GM19240 (cell line): ENCODE measurements at regions not wholly inside any gene's neighbourhood (a gene's known extent, or its start where the extent isn't known, plus 50 kb on each side); places are given as distances from the start of the nearest gene placed in this dataset.

ENCODE experiments used
- DNase-seq: peaks from one replicate; pipeline ENCODE4 v3.0.0; 2011; ENCODE audit warnings: low spot score; ENCODE audit not compliant: insufficient read length

DNA sequence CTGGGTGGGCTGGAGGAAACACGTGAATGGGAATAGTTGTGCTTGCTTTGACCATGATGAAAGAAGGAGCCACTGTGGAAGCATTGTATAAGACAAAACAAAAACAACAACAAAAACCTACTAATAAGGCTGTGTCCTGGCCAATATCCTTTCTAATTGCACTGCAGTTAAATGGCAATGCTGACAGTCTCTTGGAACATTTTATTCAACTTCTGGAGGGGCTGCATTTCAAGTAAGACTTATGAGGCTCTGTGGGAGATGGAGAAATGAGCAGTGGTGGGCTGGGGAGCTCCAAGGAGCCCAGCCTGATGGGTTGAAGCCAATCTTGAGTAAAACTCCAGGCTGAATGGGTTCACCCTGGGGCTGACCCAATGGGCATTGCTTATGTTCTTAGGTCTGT is 99.8 kb upstream of the ROPN1 start:
- DNase-seq = no peak

DNA sequence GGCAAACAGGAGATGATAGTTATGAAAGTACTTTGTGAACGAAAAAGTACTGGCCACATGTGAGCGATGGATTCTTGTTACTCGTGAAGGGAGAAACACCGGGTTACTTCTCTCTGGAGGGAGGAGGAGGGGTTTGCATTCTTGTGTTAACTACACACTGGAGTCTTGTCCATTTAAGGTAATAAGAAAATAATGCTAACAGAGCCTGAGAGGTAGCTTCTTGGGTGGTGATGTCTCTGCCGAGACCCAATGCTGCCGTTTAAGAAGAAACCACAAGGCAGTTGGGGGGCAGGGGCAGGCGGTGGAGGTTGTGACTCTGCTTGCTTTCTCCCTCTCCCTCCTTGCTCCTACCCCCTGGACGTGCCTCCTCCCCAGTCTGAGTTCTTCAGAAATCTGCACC is 100.9 kb upstream of the ROPN1 start:
- DNase-seq = no peak

DNA sequence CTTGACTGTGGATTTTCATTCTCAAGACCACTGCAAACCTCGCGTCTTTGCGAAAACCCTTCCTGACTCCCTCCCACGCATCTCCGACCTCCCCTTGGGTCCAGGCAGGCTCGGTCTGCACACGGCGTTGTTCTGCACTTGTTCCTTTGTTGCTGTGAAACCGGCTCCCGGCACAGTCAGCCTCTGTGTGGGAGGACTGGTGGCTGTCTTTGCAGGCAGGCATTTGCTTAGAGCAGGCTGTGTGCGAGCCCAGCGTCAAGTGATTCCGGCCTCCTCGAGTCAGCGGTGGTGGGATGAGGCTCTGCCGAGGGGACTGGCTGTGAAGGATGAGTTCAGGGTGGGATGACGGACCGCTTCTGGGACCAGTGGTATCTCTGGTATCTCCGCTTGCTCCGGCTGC is 102.6 kb upstream of the ROPN1 start:
- no peak for DNase-seq

DNA sequence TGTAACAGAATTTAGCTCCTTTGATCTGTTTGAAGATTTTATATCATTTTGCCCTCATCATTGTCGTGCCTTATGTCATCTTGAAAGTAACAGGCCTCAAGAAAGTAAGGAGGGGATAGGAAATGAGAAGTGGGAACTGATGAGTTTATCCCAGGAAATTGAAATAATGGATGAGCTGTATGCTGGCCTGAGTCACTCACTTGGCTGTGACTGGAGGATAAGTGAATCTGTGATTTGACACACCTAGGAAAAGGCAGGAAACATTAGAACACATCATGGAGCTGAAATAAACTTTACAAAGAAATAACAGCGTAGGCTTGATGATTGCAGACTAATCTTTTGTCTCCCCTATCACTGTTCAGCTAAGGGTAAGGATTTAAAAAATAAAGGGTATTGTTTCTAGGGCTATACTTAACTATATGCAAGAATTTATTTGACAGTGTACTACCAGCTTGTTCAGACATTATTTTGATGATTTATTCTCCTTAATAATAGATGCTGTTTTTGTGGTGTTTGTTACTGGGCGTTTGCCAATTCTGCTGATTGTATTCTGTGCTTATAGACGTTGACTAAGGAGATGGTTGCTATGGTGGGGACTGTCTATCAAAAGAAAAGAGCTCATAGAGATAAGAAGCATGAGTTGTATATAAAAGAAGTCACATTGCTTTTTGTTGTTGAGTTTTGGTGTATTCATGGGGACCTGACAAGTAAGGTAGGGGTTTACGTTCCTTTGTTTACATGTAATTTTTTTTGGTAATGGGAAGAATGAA is 105.6 kb upstream of the ROPN1 start:
- DNase-seq = no peak

DNA sequence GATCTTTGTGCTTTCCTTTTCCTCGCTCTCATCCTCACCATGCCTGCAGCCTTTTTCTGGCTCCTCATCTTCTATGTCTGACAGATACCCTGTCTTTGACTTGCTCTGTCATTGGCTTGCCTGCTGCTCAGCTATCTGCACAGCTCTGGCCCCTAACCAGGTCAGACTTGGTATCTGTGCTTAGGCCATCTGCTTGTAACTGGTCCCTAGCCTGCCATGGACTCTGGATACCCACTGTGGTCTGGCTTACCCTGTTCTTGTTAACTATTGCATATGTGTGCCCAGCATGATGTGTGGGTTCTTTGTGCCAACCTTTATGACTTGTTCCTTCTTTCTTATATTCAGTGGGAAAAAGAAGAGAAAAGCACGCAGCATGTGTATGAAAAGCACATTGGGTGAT is 109.7 kb upstream of the ROPN1 start:
- no peak for DNase-seq

DNA sequence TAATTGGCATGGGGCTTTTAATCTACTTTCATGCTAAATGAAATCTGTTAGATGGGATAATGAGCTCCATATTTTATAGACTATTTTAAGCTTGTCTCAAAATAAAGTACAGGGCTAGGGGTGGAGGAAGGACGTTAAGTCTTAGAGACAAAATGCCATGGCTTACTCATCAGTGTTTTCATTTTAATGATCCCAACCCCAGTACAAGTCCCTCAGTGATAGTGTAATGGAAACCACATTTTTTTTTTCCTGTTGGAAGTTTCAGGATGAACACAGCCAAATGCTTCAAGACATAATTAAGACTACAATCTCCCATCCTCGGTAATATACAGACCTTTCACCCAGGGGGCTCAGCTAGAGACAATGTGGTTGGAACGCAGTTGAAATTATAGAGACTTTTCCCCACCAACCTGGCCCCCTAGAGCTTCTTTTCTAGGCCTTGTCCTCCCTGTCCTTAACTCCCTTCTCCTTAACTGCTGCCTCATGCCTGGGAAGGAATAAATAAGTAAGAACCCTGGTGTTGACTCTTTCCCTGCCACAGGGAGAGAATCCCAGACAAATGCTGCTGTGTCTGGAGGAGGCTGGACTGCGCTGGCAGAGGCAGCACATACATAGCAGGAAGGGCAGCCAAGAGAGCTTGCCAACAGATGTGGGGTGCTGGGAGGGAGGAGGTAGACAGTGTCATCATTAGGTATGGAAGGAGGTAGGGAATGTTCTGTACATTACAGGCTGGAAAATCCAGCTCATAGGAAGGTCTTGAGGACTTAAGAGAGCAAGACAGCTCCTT is 115.4 kb upstream of the ROPN1 start:
- DNase-seq = no peak

DNA sequence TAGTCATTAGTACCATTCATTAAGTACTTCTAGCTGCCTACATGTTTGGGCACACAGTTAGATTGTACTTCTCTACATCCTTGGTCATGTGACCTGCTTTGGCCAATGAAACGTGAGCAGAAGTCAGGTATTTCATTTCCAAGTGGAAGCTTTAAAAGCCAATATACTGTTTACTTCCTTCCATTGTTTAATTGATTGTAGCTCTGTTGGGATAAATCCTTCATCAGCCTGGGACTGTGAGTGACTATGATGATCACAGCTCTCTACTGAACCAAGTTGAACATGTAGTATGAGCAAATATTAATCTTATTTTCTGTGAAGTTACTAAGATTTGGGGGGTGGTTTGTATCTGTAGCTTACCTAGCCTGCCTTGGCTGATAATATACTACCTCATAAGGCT is 116.5 kb upstream of the ROPN1 start:
- DNase-seq = no peak

DNA sequence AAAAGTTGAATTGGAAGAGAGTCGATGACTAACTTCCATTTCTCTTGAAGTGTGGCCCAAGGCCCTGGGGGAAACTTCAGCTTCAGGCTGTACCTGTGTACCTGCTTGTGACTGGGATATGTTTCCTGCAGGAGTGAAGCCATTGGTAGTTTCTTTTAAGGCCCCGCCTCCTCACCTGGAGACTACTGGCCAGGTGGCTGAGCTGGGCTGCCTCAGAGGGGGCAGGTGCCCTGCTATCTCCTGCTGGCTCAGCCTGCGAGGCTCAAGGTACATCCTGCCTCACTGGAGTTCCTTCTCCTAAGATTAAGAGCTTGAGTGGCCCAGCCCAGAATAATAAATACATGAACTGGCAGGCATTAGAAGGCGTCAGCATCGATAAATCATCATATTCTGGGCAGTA is 121.6 kb upstream of the ROPN1 start:
- no peak for DNase-seq

DNA sequence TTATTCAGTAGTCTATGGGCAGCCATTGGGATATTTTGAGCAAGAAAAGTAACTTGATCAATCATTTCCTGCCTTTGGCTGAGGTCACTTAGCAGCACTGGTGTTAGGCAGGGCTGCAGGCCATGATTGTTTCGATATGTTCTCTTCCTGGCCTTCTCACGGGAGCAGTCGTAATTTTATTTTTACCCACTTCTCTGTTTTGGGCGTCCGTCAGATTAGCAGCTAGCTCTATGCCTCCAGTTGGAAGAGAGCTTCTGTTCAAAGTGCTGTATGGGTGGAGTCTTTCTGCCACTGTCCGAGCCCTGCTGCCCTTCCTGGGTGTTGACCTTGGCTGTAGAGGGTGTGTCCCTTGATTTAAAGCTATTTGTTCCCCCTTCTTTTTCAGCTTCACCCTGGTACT is 123.4 kb upstream of the ROPN1 start:
- no peak for DNase-seq

DNA sequence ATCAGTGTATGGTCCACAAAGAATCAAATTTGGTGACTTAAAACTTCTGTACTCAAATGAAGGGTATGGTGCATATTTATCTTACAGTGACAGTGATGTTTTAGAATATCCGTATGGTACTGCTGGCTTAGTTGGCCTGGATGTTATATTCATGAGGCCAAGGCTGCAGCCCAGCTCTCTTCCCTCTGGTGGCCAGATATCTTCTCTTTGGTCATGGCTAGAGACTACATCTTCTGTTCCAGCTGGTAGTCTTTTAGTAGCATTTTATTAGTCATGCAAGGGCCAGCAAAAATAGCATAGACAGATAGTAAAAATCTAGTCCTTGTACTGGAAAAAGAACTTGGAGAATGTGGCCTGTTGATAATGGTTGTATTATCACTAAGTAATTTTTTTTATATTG is 124.0 kb upstream of the ROPN1 start:
- no peak for DNase-seq

DNA sequence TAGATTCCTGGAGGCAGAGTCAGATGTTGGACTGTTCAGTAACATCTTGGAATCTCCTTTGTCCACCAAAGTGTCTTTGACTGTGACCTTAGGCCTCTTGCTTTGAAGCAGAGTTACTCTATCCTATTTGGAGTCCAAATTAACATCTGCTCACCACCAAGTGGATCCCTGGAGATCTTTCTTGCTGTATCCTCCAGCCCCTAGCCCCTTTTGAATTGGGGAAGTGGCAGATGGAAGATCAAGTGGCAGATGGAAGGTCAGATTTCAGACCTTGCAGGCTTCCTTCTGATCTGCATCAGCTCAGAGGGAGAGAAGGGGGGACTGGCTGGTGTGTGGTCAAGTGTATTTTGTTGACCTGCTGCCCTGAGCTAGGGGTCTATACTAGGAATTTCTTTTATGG is 125.0 kb upstream of the ROPN1 start:
- no peak for DNase-seq

DNA sequence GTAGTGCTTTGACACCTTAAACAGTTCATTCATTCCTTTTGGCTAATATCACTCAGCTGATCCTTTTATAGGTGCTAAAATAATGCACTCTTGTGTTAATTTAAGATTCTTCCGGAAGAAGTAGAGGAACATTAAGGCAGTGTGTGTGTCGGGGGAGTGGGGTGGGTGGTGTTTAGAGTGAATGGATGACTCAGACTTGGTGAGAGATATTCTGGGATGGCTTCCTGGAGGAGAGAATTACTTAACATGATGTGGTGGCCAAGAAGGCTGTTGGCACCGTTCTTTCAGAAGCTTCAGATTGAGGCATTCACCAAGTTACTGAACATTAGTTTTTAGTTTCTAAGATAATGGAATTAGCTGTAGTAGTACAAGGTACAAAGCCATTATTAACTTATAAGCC is 125.6 kb upstream of the ROPN1 start:
- no peak for DNase-seq

DNA sequence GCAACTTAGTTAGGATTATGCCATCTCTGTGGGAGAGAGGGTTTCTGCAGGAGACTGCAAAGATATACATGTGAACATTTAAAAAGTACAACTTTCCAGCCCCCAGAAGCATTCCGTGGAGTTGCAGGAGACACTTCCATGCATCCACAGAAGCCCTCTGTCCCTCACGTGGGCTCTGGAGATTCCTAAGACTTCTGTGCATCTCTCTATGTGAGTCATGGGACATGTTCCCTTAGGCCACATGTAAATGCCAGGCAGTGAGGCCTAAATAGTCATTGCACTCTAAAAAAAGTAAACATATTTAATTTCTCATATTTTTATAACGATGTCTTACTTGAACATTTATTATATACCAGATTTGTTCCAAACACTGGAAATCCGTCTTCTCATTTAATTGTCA is 126.5 kb upstream of the ROPN1 start:
- no peak for DNase-seq

DNA sequence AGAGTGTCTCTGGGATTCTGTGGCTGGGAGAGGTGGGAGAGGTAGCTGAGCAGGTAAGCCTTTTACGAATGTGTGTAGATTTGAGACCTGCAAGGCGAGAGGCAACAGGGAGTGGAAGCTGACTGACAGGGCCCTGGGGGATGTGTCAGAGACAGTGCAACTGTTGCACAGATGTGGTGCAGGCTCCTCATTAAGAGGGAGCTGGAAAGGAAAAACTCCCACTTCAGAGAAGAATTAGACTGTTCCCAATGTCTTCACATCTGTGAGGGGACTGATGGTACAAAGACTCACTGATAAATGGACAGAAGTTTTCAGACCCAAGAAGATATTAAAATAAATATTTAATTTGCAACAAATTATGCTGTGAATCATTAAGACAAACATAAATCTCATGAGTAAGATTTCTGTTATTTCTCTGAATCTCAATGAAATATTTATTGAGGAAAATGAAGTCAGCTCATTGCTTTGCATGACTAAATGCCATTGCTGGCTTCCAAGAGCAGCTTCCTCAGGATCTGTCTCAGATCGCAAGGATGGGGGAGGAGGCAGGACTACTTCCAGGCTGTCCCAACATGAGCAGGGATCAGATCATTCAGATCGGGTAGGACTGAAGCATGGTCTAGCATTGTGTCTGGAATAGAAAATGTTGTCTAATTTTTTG is 127.3 kb upstream of the ROPN1 start:
- no peak for DNase-seq

DNA sequence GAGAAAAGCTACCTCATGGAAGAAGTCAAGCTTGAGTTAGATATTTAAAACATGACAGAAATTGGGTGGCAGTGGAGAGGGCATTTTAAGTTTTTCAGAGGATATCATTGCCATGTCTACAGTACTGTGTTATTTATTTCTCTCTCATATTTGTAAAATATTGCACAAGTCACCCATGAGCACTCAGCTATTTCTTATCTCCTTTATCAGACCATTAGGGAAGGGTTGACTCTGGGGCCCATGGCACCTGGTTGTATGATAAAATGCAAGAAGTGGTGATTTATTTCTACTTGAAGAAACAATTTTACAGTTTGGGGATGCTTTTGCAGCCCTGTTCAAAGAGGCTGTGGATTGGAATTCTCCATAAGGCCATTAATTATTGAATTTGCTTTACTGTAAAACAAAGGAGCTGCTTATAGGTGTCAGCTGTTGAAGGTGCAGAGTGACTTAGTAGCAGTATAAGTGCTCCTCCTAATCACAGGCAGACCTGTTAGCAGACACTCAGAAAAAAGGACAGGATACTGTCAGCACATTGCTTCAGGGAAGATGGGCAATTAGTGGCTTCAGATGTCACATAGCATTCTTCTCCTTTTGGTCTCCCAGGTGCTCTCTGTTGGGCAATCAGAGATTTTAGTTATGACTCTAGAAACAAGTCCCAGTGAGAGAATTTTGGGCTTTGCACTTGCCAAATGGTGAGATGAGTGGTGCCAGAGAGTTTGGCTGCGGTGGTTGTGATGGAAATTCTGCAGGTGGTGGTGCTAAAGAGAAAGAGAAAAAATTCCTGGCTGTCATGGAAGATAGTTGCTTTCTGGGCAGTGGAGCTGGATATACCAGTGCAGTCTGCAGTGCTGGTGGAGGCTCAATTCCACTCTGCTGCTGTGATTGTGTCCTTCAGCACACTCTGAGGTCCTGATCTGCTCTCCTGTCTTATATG is 129.7 kb upstream of the ROPN1 start:
- DNase-seq = no peak

DNA sequence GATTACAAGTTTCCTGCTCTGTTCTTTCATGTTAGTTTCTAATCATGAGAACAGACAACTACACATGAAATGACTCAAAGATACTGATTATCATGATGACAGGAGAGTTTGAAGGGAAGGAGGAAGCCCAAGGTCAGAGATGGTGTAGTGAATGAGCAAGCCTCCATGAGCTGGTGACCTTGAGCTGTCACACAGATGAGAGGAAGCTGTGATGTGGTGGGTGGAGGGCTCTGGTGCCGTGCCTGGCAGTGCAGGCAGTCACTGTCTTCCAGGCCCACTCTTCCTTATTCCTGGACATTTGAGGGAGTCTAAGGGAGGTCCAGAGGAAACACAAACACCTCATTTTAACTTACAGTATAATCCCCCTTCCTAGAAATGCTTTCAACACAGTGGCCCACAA is 133.4 kb upstream of the ROPN1 start:
- DNase-seq = no peak

DNA sequence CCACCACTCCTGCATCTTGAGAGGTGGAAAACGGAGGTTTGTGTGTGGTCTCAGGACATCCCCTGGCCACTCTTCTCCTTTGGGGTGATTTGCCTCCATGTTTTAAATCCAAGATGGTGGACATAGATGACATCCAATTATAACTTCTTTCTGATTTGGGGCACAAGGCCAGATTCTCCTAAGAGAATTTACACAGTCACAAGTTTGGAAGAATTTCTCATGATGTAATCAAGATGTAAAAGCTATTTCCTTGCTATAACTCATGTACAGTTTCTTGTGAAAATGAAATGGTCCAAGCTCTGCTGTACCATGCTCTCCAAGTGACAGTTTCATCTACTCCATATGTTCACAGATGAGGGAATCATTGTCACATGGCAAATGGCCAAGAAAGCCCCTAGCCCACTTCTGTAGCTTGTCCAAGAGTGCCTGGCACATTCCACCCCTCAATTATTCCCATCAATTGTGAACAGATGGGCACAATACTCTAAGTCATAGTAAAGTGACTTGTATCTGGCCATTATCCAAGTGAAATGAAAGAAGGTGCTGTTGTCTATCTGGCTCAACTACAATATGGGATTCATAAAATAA is 134.6 kb upstream of the ROPN1 start:
- no peak for DNase-seq

DNA sequence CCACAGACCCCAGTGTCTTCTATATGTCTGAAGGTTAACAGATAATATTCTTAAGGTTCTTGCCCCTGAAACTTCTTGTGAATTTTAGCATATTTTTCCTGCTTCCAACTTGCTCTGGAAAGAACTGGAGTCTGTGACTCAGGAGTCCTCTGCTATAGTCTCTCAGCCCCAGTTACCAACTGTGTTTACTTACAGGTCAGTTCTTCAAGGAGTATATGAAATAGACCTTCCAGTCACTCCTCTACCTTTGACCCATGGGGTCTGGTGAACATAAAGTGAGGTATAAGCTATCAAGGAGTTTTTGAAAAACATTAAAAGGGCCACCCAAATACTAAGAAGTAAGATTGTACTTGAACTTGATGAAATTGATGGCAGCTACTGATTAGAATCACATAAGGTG is 139.2 kb upstream of the ROPN1 start:
- DNase-seq = no peak

DNA sequence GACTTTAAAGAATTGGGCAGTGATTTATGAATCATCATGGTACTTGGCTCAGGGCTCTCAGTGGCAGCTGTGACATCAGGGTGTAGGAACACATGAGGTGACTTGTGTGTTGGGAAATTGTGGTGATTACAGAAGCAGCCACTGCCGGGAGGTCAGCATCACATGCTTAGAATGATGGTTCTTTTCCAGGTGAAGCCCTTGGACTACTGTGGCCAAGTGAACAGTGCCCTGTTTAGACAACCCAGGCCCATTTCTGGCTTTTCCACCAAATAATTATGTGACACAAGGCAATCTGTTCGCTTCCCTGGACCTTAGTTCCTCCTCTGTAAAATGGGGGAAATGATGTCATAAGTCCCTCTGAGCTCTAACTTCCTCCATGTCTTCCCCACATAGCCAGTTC is 139.7 kb upstream of the ROPN1 start:
- DNase-seq = no peak

DNA sequence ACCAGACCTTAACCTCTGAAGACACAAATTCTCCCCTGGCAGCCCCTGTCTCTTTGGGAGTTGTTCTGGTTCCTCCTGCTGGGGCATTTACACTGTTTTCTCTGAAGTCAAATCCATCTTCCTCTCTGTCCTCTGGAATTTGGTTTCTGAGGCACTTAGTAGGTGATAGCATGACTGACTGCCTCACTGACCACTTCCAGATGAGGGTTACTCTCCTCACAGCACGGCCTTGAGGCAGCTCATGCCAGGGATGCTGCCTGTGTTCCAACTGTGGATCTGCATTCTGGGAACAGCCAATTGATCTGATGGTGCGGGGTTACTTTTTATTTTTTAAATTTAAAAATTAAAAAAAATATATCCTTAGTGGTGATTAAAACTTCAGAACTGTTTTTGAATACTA is 140.9 kb upstream of the ROPN1 start:
- DNase-seq = no peak

DNA sequence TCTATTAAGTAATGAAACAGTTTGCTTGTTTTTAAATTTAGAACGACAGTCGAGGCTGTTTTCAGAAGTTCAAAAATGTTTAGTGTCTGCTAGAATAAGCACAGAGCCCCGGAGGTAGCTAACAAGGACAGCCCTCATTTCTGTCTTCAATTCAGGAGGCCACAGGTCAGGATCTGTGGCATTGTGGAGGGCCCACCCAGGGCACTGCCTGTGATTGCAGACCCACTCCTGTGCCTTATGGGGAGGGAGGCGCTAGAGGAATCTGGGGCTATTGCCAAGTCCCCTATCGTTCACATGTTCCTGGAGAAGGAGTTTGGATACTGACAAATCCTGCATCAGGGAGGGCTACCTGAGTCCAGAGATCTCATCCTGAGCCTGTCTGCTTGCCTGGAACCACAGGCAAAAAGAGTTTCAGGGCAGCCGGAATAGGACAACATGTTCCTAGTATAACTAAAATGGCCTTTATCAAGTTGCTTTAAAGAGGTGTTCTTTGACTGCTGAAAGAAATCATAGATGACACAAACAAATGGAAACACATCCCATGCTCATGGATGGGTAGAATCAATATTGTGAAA is 141.5 kb upstream of the ROPN1 start:
- DNase-seq = no peak
